MM.1S (cell line): ENCODE measurements at regions not wholly inside any gene's neighbourhood (a gene's known extent, or its start where the extent isn't known, plus 50 kb on each side); places are given as distances from the start of the nearest gene placed in this dataset.

Experiments
- EZH2phosphoT487 ChIP-seq: fragments of 300-600 bp; sonication (generic); IDR thresholded peaks from 2 replicates; pipeline ENCODE4 v1.6.1; 2018; ENCODE audit warnings: antibody characterized with exemption, low read length
- TF ChIP-seq, protein P1 (sequence below): fragments of 300-600 bp; sonication (generic); IDR thresholded peaks from 2 replicates; pipeline ENCODE4 v1.5.1; 2016; ENCODE audit warnings: antibody characterized with exemption, low read length, mixed read lengths

DNA sequence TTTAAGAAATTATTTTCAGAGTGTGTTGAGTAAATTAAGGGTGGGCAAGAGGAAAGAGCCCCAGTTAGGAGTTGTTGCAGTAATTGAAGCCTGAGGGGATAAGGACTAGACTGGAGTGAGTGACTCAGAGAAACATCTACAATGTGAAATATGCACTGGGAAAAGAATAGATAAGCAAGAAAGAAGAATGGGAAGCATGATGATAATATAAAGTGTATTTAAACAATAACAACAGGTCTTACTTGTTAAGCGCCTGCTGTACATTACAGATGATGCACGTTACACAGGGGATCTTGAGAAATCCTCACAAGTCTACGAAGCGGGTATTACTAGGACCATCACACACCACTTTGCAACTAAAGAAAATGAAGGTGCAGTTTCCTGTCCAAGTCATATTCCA is 73.6 kb upstream of the STK17B start:
- TF ChIP-seq, protein P1, sequence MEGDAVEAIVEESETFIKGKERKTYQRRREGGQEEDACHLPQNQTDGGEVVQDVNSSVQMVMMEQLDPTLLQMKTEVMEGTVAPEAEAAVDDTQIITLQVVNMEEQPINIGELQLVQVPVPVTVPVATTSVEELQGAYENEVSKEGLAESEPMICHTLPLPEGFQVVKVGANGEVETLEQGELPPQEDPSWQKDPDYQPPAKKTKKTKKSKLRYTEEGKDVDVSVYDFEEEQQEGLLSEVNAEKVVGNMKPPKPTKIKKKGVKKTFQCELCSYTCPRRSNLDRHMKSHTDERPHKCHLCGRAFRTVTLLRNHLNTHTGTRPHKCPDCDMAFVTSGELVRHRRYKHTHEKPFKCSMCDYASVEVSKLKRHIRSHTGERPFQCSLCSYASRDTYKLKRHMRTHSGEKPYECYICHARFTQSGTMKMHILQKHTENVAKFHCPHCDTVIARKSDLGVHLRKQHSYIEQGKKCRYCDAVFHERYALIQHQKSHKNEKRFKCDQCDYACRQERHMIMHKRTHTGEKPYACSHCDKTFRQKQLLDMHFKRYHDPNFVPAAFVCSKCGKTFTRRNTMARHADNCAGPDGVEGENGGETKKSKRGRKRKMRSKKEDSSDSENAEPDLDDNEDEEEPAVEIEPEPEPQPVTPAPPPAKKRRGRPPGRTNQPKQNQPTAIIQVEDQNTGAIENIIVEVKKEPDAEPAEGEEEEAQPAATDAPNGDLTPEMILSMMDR: no peak
- no peak for TF ChIP-seq EZH2phosphoT487
